NCI-H2171 treated with DMSO at 0.1 percent for 48 hours (cell line): ENCODE measurements at regions not wholly inside any gene's neighbourhood (a gene's known extent, or its start where the extent isn't known, plus 50 kb on each side); places are given as distances from the start of the nearest gene placed in this dataset.
A peak's percentile ranks its signal among the peaks of the same experiment; 100 is the strongest.

Experiments
- DNase-seq: peaks from one replicate; lab custom pipeline; 2025; lab: John Stamatoyannopoulos, UW

- no peak for DNase-seq
Observed at GRCh38 chr6:2462831-2463230, 217.4 kb upstream of the GMDS start.

- DNase-seq, result no peak
Observed at GRCh38 chr6:2460216-2460745, 214.9 kb upstream of the GMDS start.

DNA sequence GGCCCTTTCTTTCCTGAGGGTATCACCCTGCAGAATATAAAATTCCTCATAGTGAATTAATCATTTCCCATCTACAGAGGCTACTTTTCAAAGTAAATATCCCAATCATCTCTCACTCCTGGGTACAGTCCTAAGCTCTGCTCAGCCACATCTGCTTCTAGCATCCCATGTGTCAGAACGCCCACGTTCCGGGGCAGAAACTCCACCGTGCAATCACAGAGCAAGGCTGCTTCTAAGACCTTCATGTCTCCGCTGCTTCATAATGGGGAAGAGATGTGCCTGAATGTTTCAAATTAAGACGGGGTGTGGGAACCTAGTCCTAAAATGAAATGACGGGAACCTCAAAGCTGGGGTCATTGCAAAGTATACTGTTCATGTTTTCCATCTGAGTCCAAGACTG is 208.8 kb upstream of the GMDS start:
- no peak for DNase-seq

GRCh38 chr6:2450546-2450945 is 205.1 kb upstream of the GMDS start:
- peak; percentile 86 for DNase-seq

GRCh38 chr6:2449572-2449940 is 204.2 kb upstream of the GMDS start:
- no peak for DNase-seq

DNA sequence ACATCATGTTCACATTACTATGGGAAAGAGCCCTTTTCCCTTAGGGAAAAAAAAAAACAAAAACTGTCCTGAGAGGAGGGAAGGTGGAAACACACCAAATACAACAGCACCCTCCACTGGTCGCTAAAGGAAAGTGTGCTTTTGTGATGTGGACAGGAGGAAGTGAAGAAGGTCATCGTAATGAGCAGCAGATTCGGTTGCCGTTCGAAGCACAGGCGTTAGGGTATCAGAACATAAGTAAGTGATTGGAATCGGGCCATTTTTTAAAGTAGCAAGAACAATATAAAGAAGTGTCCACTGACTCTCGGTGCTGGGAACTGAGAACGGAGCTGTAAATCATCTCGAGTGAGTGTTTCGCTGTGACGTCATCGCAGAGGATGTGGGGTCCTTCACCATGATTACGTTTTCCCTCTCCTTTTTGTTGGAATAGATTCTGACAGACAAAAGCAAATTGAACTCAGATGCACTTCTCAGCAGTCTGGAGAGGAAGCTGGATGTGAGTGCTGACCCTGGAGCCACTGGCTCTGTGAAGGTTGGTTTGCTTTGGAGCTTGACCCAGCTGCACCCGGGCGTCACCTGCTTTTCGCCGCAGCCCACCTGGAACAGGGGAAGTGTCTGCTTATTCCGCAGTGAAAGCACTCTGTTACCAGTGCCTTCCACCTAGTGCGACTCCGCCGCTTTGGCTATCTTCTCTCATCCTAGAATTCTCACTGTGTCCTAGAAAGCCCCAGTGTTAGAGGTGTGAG is 203.6 kb upstream of the GMDS start:
- peak; percentile 57 for DNase-seq

DNA sequence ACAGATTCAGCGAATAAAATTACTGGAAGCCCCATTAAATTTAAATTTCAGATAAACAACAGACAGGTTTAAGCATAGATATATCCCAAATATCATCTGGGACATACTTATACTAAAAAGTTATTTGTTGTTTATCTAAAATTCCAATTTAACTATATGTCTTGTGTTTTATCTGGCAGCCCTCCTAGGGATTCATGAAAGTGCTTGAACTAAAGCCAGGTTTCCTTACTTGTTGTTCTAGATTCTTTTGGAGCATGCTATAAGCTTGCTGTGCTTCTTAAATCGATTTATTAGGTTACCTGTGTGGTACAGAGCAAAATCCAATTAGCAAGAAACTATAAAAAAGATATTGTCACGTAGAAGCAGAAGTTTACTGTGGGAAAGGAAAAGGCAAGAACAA is 202.5 kb upstream of the GMDS start:
- DNase-seq, result no peak

- no peak for DNase-seq
Observed at GRCh38 chr6:2447318-2447920, 202.0 kb upstream of the GMDS start.

DNA sequence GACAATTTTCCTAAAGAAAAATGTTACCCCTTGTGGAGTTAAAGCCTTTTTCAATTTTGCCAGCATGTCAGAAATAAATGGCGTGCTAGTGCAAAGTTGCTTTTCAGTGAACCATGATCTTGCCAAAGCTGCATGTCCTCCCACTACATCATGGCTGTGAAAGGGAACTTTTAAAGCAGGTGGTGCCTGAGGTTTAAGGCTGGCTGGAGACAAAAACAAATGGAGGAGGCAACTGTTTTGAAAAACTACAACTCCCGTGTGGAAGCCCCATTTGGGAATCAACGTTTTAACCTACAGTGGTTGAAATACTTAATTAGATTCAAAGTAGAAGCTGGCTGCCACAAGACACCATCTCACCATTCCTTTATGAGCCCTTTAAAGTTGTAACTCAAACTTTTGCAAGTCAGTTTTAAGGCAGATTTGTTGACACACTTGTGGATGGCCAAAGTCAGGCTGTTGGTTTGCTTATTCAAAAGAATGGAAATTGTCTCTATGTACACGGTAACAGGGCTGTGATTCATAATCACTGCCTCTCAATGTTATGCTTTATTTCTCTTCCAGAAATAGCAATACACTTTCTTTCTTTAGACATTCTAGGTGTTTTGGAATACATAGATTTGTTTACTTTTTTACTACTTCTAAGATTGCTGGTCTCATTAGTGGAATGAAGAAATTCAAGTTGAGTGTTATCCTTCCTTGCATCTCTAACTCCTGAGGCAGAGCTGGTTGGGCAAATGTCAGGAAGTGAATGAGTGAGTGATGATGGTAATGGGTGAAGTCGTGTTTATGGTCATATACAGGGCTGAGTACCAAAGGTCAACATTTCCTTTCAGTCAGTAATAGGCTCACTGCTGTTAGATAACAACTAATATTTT is 196.4 kb upstream of the GMDS start:
- no peak for DNase-seq

DNA sequence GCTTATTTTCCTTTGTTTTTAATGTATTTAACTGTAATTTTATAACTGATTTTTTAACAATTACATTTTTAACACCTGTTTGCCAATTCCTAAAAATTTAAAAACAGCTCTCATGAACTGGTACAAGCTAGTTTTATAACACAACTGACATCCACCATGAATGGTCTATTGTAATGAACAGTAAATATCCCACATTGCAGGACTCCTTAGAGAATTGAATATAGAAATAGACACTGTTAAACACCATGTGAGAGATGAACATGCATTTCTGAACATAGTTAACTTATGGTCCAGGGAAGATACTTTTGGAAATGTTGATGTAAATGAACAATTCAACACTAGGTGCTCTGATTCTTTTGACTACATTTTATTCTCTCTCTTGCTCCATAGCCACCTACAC is 195.1 kb upstream of the GMDS start:
- no peak for DNase-seq

DNA sequence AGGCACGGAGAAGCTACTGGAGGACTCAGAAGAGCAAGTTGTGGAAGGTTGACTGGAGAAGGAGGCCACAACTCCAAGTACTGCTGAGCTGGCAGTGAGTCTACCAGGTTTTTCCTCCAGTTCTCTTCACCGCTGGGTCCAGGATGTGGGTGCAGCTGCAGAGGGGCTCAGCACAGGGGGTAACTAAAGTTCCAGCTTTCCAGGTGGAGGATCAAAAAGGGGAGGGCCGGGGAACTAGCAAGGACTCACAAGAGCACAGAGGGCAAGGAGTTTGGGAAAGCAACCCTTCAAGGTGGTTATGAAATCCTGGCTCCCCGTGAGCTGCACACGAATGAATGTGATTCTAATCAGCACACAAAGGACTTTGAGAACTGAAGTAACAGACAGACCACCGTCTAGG is 194.2 kb upstream of the GMDS start:
- no peak for DNase-seq

GRCh38 chr6:2439082-2439481 is 193.7 kb upstream of the GMDS start:
- no peak for DNase-seq

DNA sequence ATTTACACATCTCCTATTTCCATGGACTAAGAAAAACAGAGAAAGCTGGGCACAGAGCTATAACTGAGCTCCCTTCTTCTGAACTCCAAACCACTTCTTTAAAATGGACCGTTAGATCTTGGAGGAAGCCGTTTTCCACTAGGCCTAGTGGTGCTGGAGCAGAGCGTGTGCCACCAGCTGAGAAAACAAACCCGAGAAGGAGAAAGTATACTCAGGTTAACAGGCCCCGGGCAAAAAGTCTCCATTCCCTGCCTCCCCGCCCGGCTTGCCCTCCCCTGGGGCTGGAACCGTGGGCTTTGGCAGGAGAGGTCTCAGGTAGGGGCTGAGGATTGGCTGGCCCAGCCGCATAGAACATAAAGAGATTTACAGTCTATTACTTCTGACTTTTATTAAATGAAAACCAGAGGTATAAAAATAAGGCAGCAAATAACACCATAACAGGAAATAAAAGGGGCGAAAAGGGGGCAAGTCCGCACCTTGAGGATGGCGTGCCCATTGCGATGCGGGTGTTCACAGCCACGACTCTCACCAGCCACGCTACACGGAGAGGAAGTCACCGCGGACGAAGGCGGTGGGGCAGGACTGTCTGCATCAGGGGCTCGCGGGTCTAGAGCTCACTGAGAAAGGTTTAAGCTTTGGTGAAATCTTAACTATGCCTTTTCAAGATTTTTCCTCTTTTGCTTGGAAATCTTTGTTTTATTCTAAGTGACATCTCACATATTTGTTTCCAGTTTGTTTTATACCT is 191.2 kb upstream of the GMDS start:
- DNase-seq, result no peak

DNA sequence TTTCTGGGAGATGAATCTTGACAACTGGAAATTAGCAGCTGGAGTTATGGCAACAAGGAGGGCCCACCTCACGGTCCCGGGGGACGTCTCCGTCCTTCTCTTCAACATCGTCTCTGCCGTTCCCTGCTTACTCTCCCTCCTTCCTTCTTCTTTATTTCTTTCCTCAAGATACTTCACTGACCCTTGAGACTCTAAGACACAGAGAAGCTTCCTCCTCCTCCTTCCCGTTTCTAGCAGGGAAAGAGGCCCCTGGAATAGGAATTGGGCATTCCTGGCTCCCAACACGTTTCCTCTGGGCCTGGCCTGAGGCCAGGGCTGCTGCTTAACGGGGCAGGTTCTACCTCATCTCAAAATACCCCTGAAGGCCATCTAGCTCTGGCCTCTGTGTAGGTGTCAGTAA is 189.9 kb upstream of the GMDS start:
- no peak for DNase-seq

DNA sequence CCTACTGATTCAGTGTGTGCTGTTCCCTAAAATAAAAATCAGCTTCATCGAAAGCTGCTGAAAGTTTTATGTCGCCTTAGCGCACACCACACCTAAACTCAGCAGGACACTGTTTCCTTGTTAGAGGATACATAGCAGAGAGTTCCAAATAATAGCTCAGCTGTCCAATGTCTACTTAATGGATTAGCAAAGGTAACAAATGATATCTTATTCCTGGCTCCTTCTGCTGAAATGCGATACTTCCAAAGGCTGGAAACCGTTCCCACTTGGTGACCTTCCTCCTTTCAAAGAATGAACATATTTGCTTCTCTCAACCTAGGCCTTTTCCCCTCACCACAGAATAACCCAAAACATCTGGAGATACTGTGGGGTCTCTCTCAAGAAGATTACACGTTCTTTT is 189.5 kb upstream of the GMDS start:
- no peak for DNase-seq

- no peak for DNase-seq
Observed at GRCh38 chr6:2434116-2434515, 188.7 kb upstream of the GMDS start.

GRCh38 chr6:2433711-2434110 is 188.3 kb upstream of the GMDS start:
- DNase-seq, result no peak

DNA sequence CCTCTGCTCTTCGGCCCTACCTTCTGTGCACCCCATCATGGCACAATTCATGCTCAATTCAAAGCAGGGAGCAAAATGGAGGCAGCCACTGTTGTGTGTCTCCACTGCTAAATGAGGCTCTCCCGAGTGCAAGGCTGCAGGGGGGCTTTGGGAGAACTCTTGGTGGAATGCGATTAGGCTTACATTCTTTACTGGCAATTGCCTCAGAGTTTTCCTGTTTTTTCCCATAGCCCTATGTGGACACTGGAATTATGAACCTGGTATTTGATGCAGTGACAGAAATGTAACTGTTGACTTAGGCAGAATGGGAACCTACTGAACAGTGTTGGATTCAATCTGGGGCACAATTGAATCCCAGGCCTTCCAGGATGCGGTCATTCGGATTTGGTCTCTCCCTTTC is 187.9 kb upstream of the GMDS start:
- DNase-seq, result no peak

GRCh38 chr6:2432292-2432691 is 186.9 kb upstream of the GMDS start:
- DNase-seq, result no peak

- no peak for DNase-seq
Observed at GRCh38 chr6:2430612-2431011, 185.2 kb upstream of the GMDS start.

DNA sequence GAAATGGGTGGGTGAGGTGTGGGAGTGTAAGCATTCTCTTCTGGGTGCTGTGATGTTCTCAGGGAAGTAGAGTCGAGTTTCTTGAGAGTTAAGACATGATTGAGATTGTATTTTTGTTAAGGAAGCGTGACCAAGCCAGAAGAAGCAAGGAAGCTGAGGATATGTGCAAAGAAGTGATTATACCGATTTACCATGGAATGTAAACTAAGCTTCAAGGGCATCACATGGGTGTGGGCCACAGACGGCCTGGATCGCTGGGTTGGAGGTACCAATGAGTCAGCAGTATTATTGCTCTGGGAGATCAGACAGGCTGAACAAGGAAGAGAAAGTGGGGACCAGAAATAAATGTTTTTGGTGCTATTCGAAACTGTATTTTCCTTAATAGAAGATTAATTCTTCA is 184.1 kb upstream of the GMDS start:
- no peak for DNase-seq

GRCh38 chr6:2429032-2429431 is 183.6 kb upstream of the GMDS start:
- DNase-seq, result no peak
